WTC11 (cell line): ENCODE measurements at regions not wholly inside any gene's neighbourhood (a gene's known extent, or its start where the extent isn't known, plus 50 kb on each side); places are given as distances from the start of the nearest gene placed in this dataset.

ENCODE experiments used
- ATAC-seq: fragments of 200-7000 bp; cut with Tn5 transposase; 2 replicates; pipeline ENCODE4 v1.10.0; 2021; ENCODE audit warnings: mild to moderate bottlenecking, moderate library complexity
- CTCF ChIA-PET: fragments of 300-600 bp; sonication (Branson Sonifier 250); formaldehyde crosslinking; loops from one replicate; lab custom pipeline; 2021; ENCODE audit warnings: antibody characterized with exemption; lab: Charles Lee
- POLR2A ChIA-PET: fragments of 350-600 bp; sonication (Branson Sonifier 250); formaldehyde crosslinking; loops from one replicate; lab custom pipeline; 2021; ENCODE audit warnings: antibody characterized with exemption; lab: Charles Lee
- DNase-seq: peaks from one replicate; pipeline ENCODE4 v3.0.0; 2021; ENCODE audit warnings: low spot score
- H3K27ac Mint-ChIP-seq: 2 replicates; pipeline ENCODE4 v1.8.0; 2021; ENCODE audit warnings: mixed read lengths
- H3K27me3 Mint-ChIP-seq: 2 replicates; pipeline ENCODE4 v1.8.0; 2021; ENCODE audit warnings: low read depth, mild to moderate bottlenecking, moderate library complexity, mixed read lengths
- H3K36me3 Mint-ChIP-seq: 2 replicates; pipeline ENCODE4 v1.8.0; 2021; ENCODE audit warnings: mixed read lengths
- H3K4me1 Mint-ChIP-seq: 2 replicates; pipeline ENCODE4 v1.8.0; 2022; ENCODE audit warnings: mixed read lengths
- H3K4me3 Mint-ChIP-seq: 2 replicates; pipeline ENCODE4 v1.8.0; 2021; ENCODE audit warnings: mild to moderate bottlenecking, moderate library complexity, mixed read lengths
- H3K9me3 Mint-ChIP-seq: 2 replicates; pipeline ENCODE4 v1.8.0; 2021; ENCODE audit warnings: mixed read lengths
- AFF4 ChIP-seq: sonication (generic); formaldehyde crosslinking; IDR thresholded peaks from 2 replicates; pipeline ENCODE4 v1.8.1; 2023; ENCODE audit warnings: mild to moderate bottlenecking, missing genetic modification reagents, borderline replicate concordance
- ARID4B ChIP-seq: sonication (generic); formaldehyde crosslinking; IDR thresholded peaks from 2 replicates; pipeline ENCODE4 v1.8.0; 2023; ENCODE audit warnings: missing genetic modification reagents, mild to moderate bottlenecking, borderline replicate concordance
- CDX4 ChIP-seq: fragments of 250-450 bp; sonication (Bioruptor Pico); IDR thresholded peaks from 2 replicates; pipeline ENCODE4 v1.9.0; 2021; ENCODE audit warnings: moderate library complexity, mild to moderate bottlenecking, inconsistent platforms, borderline replicate concordance
- E2F5 ChIP-seq: sonication (generic); formaldehyde crosslinking; IDR thresholded peaks from 2 replicates; pipeline ENCODE4 v1.8.1; 2022; ENCODE audit warnings: mild to moderate bottlenecking, moderate library complexity, missing genetic modification reagents
- ELF4 ChIP-seq: sonication (generic); formaldehyde crosslinking; IDR thresholded peaks from 2 replicates; pipeline ENCODE4 v1.8.1; 2022; ENCODE audit warnings: low read depth, mild to moderate bottlenecking, moderate library complexity, missing genetic modification reagents
- EMX1 ChIP-seq: fragments of 250-450 bp; sonication (Bioruptor Pico); IDR thresholded peaks from 2 replicates; pipeline ENCODE4 v1.8.0; 2021; ENCODE audit warnings: mild to moderate bottlenecking
- ESRRA ChIP-seq: sonication (generic); formaldehyde crosslinking; IDR thresholded peaks from 2 replicates; pipeline ENCODE4 v1.8.1; 2022; ENCODE audit warnings: mild to moderate bottlenecking, missing genetic modification reagents, borderline replicate concordance
- JAZF1 ChIP-seq: fragments of 250-450 bp; sonication (Bioruptor Pico); IDR thresholded peaks from 2 replicates; pipeline ENCODE4 v1.9.0; 2021; ENCODE audit warnings: moderate library complexity, mild to moderate bottlenecking, inconsistent platforms
- JUN ChIP-seq: sonication (generic); formaldehyde crosslinking; IDR thresholded peaks from 2 replicates; pipeline ENCODE4 v1.8.0; 2023; ENCODE audit warnings: mild to moderate bottlenecking, missing genetic modification reagents
- MXD4 ChIP-seq: fragments of 250-450 bp; sonication (Bioruptor Pico); IDR thresholded peaks from 2 replicates; pipeline ENCODE4 v1.8.0; 2021; ENCODE audit warnings: mild to moderate bottlenecking, moderate library complexity, borderline replicate concordance
- NR3C1 ChIP-seq: sonication (generic); formaldehyde crosslinking; conservative IDR thresholded peaks from 2 replicates; pipeline ENCODE4 v1.8.1; 2023; ENCODE audit warnings: low read depth, mild to moderate bottlenecking, missing genetic modification reagents
- RORB ChIP-seq: fragments of 250-450 bp; sonication (Bioruptor Pico); IDR thresholded peaks from 2 replicates; pipeline ENCODE4 v1.9.0; 2021; ENCODE audit warnings: mild to moderate bottlenecking
- SMAD3 ChIP-seq: sonication (generic); formaldehyde crosslinking; IDR thresholded peaks from 2 replicates; pipeline ENCODE4 v1.8.0; 2022; ENCODE audit warnings: missing genetic modification reagents, mild to moderate bottlenecking, borderline replicate concordance
- TCF7 ChIP-seq: sonication (generic); formaldehyde crosslinking; IDR thresholded peaks from 2 replicates; pipeline ENCODE4 v1.8.0; 2022; ENCODE audit warnings: mild to moderate bottlenecking, low read depth, missing genetic modification reagents, moderate library complexity
- TEAD1 ChIP-seq: sonication (generic); formaldehyde crosslinking; IDR thresholded peaks from 2 replicates; pipeline ENCODE4 v1.8.0; 2022; ENCODE audit warnings: mild to moderate bottlenecking, missing genetic modification reagents
- TEAD4 ChIP-seq: sonication (generic); formaldehyde crosslinking; IDR thresholded peaks from 2 replicates; pipeline ENCODE4 v1.8.0; 2022; ENCODE audit warnings: mild to moderate bottlenecking, missing genetic modification reagents
- ZNF219 ChIP-seq: sonication (generic); formaldehyde crosslinking; IDR thresholded peaks from 2 replicates; pipeline ENCODE4 v1.8.0; 2023; ENCODE audit warnings: missing genetic modification reagents, mild to moderate bottlenecking, borderline replicate concordance
- ZNF232 ChIP-seq: sonication (generic); formaldehyde crosslinking; IDR thresholded peaks from 2 replicates; pipeline ENCODE4 v1.8.0; 2022; ENCODE audit warnings: mild to moderate bottlenecking, missing genetic modification reagents
- ZNF281 ChIP-seq: sonication (generic); formaldehyde crosslinking; IDR thresholded peaks from 2 replicates; pipeline ENCODE4 v1.8.0; 2023; ENCODE audit warnings: mild to moderate bottlenecking, missing genetic modification reagents
- ZNF317 ChIP-seq: sonication (generic); formaldehyde crosslinking; IDR thresholded peaks from 2 replicates; pipeline ENCODE4 v1.8.1; 2023; ENCODE audit warnings: low read depth, mild to moderate bottlenecking, moderate library complexity, missing genetic modification reagents, borderline replicate concordance

GRCh38 chr15:25959100-25959499 lies 96.0 kb upstream of the ATP10A start (continued):
- TF ChIP-seq ARID4B (CRISPR knock-in tag) (no peak), AFF4 (CRISPR knock-in tag) (no peak), JUN (CRISPR knock-in tag) (no peak), ESRRA (CRISPR knock-in tag) (no peak), JAZF1 (no peak), E2F5 (no peak), ZNF317 (CRISPR knock-in tag) (no peak)

GRCh38 chr15:25955628-25956027 lies 92.5 kb upstream of the ATP10A start:
- no peak for DNase-seq
- H3K4me3 Mint-ChIP-seq: no peak overlapping the region
- no peaks in the 10 kb centered on the region for H3K4me1 Mint-ChIP-seq
- ChIA-PET POLR2A (no interaction called here), CTCF (no interaction called here)
- peaks cover 4% of the 10 kb centered on the region for H3K36me3 Mint-ChIP-seq
- H3K27me3 Mint-ChIP-seq: no peaks in the 10 kb centered on the region
- H3K27ac Mint-ChIP-seq: no peak overlapping the region
- H3K9me3 Mint-ChIP-seq: peaks cover 9% of the 10 kb centered on the region
- ATAC-seq: no peak
- no peak for TF ChIP-seq NR3C1 (CRISPR knock-in tag)
- TF ChIP-seq ZNF219 (CRISPR knock-in tag): no peak
- TF ChIP-seq EMX1 (CRISPR knock-in tag): no peak
- TF ChIP-seq TCF7 (CRISPR knock-in tag): no peak
- no peak for TF ChIP-seq ZNF232 (CRISPR knock-in tag)
- TF ChIP-seq ELF4 (CRISPR knock-in tag): no peak
- no peak for TF ChIP-seq TEAD4 (CRISPR knock-in tag)
- no peak for TF ChIP-seq ARID4B (CRISPR knock-in tag)
- TF ChIP-seq SMAD3: no peak
- TF ChIP-seq RORB (CRISPR knock-in tag): no peak
- TF ChIP-seq TEAD1 (CRISPR knock-in tag): no peak
- no peak for TF ChIP-seq ZNF281 (CRISPR knock-in tag)
- TF ChIP-seq CDX4 (CRISPR knock-in tag): no peak
- no peak for TF ChIP-seq MXD4 (CRISPR knock-in tag)
